SK-N-SH treated with all-trans-retinoic acid at 6 μM for 48 hours (cell line): ENCODE measurements at regions not wholly inside any gene's neighbourhood (a gene's known extent, or its start where the extent isn't known, plus 50 kb on each side); places are given as distances from the start of the nearest gene placed in this dataset.
"Not testable (repeated sequence)": the region's sequence is repeated elsewhere in the genome, so short reads cannot be mapped to it uniquely, and the experiment has no call there.

Experiments
- ATAC-seq: fragments of 200-7000 bp; cut with Tn5 transposase; 3 replicates; pipeline ENCODE4 v1.9.1; 2020; ENCODE audit warnings: mild to moderate bottlenecking, moderate library complexity
- ARNTL ChIP-seq: fragments of 450-650 bp; formaldehyde crosslinking; IDR thresholded peaks from 2 replicates; pipeline ENCODE4 v1.5.0; 2020; ENCODE audit warnings: low read depth, mild to moderate bottlenecking, moderate library complexity, borderline replicate concordance
- BACH2 ChIP-seq: fragments of 250-450 bp; sonication (Bioruptor Pico); IDR thresholded peaks from 2 replicates; pipeline ENCODE4 v1.9.0; 2021; ENCODE audit warnings: mild to moderate bottlenecking, borderline replicate concordance
- GLIS3 ChIP-seq: fragments of 250-450 bp; sonication (Bioruptor Pico); IDR thresholded peaks from 2 replicates; pipeline ENCODE4 v1.5.0; 2020; ENCODE audit warnings: mild to moderate bottlenecking, moderate library complexity
- ISL1 ChIP-seq: fragments of 250-450 bp; sonication (Bioruptor Pico); IDR thresholded peaks from 2 replicates; pipeline ENCODE4 v2.1.2; 2022; ENCODE audit warnings: mild to moderate bottlenecking, moderate library complexity
- OSR1 ChIP-seq: fragments of 250-450 bp; sonication (Bioruptor Pico); IDR thresholded peaks from 2 replicates; pipeline ENCODE4 v1.8.0; 2022; ENCODE audit warnings: moderate library complexity, mild to moderate bottlenecking, inconsistent platforms
- PPARA ChIP-seq: fragments of 250-450 bp; sonication (Bioruptor Pico); IDR thresholded peaks from 2 replicates; pipeline ENCODE4 v1.5.0; 2020; ENCODE audit warnings: mild to moderate bottlenecking, borderline replicate concordance
- RARB ChIP-seq: fragments of 250-450 bp; sonication (Bioruptor Pico); IDR thresholded peaks from 2 replicates; pipeline ENCODE4 v1.8.0; 2021; ENCODE audit warnings: mild to moderate bottlenecking, moderate library complexity
- TCF4 ChIP-seq: fragments of 250-450 bp; sonication (Bioruptor Pico); IDR thresholded peaks from 2 replicates; pipeline ENCODE4 v1.8.0; 2021; ENCODE audit warnings: mild to moderate bottlenecking, moderate library complexity, borderline replicate concordance
- TOX ChIP-seq: fragments of 250-450 bp; sonication (Bioruptor Pico); IDR thresholded peaks from 2 replicates; pipeline ENCODE4 v1.8.0; 2021; ENCODE audit warnings: mild to moderate bottlenecking, moderate library complexity, borderline replicate concordance
- ZC3H10 ChIP-seq: fragments of 250-450 bp; sonication (Bioruptor Pico); IDR thresholded peaks from 2 replicates; pipeline ENCODE4 v1.5.1; 2021; ENCODE audit warnings: mild to moderate bottlenecking, moderate library complexity
- ZFP30 ChIP-seq: fragments of 450-650 bp; formaldehyde crosslinking; IDR thresholded peaks from 2 replicates; pipeline ENCODE4 v1.5.0; 2022; ENCODE audit warnings: mild to moderate bottlenecking, moderate library complexity
- ZNF565 ChIP-seq: fragments of 450-650 bp; formaldehyde crosslinking; conservative IDR thresholded peaks from 2 replicates; pipeline ENCODE4 v1.5.0; 2020; ENCODE audit warnings: low read depth, mild to moderate bottlenecking, moderate library complexity
- ZNF70 ChIP-seq: fragments of 450-650 bp; formaldehyde crosslinking; IDR thresholded peaks from 2 replicates; pipeline ENCODE4 v1.5.0; 2020; ENCODE audit warnings: mild to moderate bottlenecking, moderate library complexity
- ZNF8 ChIP-seq: fragments of 450-650 bp; formaldehyde crosslinking; IDR thresholded peaks from 2 replicates; pipeline ENCODE4 v1.5.0; 2020; ENCODE audit warnings: mild to moderate bottlenecking, moderate library complexity
- TF ChIP-seq, protein P1 (sequence below): fragments of 250-450 bp; sonication (Bioruptor Pico); IDR thresholded peaks from 2 replicates; pipeline ENCODE4 v1.5.1; 2021; ENCODE audit warnings: mild to moderate bottlenecking, moderate library complexity
- TF ChIP-seq, protein P2 (sequence below): fragments of 250-450 bp; sonication (Bioruptor Pico); IDR thresholded peaks from 2 replicates; pipeline ENCODE4 v1.8.0; 2020; ENCODE audit warnings: mild to moderate bottlenecking, moderate library complexity, borderline replicate concordance
- TF ChIP-seq, protein P3 (sequence below): fragments of 250-450 bp; sonication (Bioruptor Pico); IDR thresholded peaks from 2 replicates; pipeline ENCODE4 v1.5.1; 2020; ENCODE audit warnings: low read depth, mild to moderate bottlenecking, moderate library complexity
- TF ChIP-seq, protein P4 (sequence below): fragments of 250-450 bp; sonication (Bioruptor Pico); IDR thresholded peaks from 2 replicates; pipeline ENCODE4 v1.8.0; 2021; ENCODE audit warnings: low read depth, mild to moderate bottlenecking, moderate library complexity, borderline replicate concordance
- TF ChIP-seq, protein P5 (sequence below): fragments of 250-450 bp; sonication (Bioruptor Pico); IDR thresholded peaks from 2 replicates; pipeline ENCODE4 v1.5.0; 2020; ENCODE audit warnings: mild to moderate bottlenecking, moderate library complexity

DNA sequence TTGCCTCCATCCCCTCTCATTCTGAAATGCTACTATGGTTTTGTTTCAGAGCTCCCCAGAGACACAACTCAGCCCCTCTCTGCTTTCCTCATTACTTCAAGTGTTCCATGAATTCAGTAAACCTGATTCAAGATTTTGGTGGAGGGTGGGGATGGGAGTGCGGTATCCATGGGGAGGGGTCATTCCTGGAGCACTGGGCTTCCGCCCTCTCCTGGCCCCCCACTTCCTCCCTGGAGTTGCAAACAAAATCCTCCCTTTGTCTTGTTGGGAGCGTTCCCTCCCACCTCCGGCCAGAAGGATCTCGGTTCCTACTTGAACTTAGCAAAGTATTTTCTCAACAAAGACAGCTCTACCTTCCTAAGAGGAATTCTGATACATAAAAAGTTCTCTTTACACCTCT is 71.8 kb upstream of the LTA4H start:
- no peak for ATAC-seq
- TF ChIP-seq TOX (no peak), ZNF8 (CRISPR knock-in tag) (no peak), PPARA (CRISPR knock-in tag) (no peak), ISL1 (CRISPR knock-in tag) (no peak), OSR1 (CRISPR knock-in tag) (no peak)
- TF ChIP-seq, protein P1, sequence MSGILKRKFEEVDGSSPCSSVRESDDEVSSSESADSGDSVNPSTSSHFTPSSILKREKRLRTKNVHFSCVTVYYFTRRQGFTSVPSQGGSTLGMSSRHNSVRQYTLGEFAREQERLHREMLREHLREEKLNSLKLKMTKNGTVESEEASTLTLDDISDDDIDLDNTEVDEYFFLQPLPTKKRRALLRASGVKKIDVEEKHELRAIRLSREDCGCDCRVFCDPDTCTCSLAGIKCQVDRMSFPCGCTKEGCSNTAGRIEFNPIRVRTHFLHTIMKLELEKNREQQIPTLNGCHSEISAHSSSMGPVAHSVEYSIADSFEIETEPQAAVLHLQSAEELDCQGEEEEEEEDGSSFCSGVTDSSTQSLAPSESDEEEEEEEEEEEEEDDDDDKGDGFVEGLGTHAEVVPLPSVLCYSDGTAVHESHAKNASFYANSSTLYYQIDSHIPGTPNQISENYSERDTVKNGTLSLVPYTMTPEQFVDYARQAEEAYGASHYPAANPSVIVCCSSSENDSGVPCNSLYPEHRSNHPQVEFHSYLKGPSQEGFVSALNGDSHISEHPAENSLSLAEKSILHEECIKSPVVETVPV (CRISPR knock-in tag), result no peak

DNA sequence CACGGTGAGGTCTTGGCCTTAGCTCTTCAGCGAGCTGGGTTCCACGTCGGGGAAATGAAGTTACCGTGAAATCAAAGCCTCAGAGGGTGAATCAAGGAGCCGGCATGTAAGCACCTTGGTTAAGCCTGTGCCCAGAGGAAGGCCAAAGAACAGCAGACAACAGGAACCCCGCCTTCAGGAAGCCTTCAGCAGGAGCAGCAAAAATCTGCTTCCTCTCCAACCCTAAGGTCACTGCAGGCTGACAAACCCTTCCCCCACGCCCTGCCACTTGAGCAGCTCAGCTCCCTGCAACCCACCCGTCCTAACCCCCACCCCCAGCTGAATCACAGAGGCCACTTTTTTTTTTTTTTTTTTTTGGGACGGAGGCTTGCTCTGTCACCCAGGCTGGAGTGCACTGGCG is 72.9 kb upstream of the LTA4H start:
- TF ChIP-seq, protein P2, sequence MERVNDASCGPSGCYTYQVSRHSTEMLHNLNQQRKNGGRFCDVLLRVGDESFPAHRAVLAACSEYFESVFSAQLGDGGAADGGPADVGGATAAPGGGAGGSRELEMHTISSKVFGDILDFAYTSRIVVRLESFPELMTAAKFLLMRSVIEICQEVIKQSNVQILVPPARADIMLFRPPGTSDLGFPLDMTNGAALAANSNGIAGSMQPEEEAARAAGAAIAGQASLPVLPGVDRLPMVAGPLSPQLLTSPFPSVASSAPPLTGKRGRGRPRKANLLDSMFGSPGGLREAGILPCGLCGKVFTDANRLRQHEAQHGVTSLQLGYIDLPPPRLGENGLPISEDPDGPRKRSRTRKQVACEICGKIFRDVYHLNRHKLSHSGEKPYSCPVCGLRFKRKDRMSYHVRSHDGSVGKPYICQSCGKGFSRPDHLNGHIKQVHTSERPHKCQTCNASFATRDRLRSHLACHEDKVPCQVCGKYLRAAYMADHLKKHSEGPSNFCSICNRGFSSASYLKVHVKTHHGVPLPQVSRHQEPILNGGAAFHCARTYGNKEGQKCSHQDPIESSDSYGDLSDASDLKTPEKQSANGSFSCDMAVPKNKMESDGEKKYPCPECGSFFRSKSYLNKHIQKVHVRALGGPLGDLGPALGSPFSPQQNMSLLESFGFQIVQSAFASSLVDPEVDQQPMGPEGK (CRISPR knock-in tag), result no peak
- TF ChIP-seq RARB (CRISPR knock-in tag) (no peak), BACH2 (no peak), ISL1 (CRISPR knock-in tag) (no peak), ZFP30 (CRISPR knock-in tag) (no peak), TOX (no peak), ZNF565 (CRISPR knock-in tag) (no peak), ZC3H10 (CRISPR knock-in tag) (no peak), ZNF70 (CRISPR knock-in tag) (no peak), ARNTL (no peak), PPARA (CRISPR knock-in tag) (no peak), GLIS3 (CRISPR knock-in tag) (no peak), ZNF8 (CRISPR knock-in tag) (no peak), TCF4 (CRISPR knock-in tag) (no peak)
- TF ChIP-seq, protein P3, sequence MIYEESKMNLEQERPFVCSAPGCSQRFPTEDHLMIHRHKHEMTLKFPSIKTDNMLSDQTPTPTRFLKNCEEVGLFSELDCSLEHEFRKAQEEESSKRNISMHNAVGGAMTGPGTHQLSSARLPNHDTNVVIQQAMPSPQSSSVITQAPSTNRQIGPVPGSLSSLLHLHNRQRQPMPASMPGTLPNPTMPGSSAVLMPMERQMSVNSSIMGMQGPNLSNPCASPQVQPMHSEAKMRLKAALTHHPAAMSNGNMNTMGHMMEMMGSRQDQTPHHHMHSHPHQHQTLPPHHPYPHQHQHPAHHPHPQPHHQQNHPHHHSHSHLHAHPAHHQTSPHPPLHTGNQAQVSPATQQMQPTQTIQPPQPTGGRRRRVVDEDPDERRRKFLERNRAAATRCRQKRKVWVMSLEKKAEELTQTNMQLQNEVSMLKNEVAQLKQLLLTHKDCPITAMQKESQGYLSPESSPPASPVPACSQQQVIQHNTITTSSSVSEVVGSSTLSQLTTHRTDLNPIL, result no peak
- TF ChIP-seq, protein P1 (CRISPR knock-in tag), result no peak
- TF ChIP-seq, protein P4, sequence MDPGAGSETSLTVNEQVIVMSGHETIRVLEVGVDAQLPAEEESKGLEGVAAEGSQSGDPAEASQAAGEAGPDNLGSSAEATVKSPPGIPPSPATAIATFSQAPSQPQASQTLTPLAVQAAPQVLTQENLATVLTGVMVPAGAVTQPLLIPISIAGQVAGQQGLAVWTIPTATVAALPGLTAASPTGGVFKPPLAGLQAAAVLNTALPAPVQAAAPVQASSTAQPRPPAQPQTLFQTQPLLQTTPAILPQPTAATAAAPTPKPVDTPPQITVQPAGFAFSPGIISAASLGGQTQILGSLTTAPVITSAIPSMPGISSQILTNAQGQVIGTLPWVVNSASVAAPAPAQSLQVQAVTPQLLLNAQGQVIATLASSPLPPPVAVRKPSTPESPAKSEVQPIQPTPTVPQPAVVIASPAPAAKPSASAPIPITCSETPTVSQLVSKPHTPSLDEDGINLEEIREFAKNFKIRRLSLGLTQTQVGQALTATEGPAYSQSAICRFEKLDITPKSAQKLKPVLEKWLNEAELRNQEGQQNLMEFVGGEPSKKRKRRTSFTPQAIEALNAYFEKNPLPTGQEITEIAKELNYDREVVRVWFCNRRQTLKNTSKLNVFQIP (CRISPR knock-in tag), result no peak
- TF ChIP-seq, protein P5, sequence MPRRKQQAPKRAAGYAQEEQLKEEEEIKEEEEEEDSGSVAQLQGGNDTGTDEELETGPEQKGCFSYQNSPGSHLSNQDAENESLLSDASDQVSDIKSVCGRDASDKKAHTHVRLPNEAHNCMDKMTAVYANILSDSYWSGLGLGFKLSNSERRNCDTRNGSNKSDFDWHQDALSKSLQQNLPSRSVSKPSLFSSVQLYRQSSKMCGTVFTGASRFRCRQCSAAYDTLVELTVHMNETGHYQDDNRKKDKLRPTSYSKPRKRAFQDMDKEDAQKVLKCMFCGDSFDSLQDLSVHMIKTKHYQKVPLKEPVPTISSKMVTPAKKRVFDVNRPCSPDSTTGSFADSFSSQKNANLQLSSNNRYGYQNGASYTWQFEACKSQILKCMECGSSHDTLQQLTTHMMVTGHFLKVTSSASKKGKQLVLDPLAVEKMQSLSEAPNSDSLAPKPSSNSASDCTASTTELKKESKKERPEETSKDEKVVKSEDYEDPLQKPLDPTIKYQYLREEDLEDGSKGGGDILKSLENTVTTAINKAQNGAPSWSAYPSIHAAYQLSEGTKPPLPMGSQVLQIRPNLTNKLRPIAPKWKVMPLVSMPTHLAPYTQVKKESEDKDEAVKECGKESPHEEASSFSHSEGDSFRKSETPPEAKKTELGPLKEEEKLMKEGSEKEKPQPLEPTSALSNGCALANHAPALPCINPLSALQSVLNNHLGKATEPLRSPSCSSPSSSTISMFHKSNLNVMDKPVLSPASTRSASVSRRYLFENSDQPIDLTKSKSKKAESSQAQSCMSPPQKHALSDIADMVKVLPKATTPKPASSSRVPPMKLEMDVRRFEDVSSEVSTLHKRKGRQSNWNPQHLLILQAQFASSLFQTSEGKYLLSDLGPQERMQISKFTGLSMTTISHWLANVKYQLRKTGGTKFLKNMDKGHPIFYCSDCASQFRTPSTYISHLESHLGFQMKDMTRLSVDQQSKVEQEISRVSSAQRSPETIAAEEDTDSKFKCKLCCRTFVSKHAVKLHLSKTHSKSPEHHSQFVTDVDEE (CRISPR knock-in tag), result no peak

DNA sequence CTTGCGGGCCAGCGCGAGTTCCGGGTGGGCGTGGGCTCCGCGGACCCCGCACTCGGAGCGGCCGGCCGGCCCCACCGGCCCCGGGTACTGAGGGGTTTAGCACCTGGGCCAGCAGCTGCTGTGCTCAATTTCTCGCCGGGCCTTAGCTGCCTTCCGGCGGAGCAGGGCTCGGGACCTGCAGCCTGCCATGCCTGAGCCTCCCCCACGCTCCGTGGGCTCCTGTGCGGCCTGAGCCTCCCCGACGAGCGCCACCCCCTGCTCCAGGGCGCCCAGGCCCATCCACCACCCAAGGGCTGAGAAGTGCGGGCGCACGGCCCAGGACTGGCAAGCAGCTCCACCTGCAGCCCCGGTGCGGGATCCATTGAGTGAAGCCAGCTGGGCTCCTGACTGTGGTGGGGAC is 73.6 kb upstream of the LTA4H start:
- not testable (repeated sequence) for ATAC-seq

More for the DNA sequence above, 72.9 kb upstream of the LTA4H start:
- ATAC-seq, result no peak
